ENCODE measurements at regions not wholly inside any gene's neighbourhood (a gene's known extent, or its start where the extent isn't known, plus 50 kb on each side); places are given as distances from the start of the nearest gene placed in this dataset.

GRCh38 chr13:99777873-99778272, 193.7 kb downstream of the ZIC5 start:
- no peak for TF ChIP-seq CTCF (IDR thresholded peaks at IDR 0.05; ENCODE audit: unreplicated experiment)
- H3K9me3 Mint-ChIP-seq (ENCODE audit: low read depth), result peaks cover 5% of the 10 kb centered on the region
- DNase-seq (ENCODE audit: low spot score, unreplicated experiment), result no peak
- H3K36me3 Mint-ChIP-seq (ENCODE audit: insufficient read depth), result peaks cover 3% of the 10 kb centered on the region
- no peak overlapping the region for H3K4me3 Mint-ChIP-seq (ENCODE audit: low read depth)
- no peaks in the 10 kb centered on the region for H3K27me3 Mint-ChIP-seq
- H3K4me1 Mint-ChIP-seq (ENCODE audit: low read depth), result peaks cover 3% of the 10 kb centered on the region
- no peak overlapping the region for H3K27ac Mint-ChIP-seq

- H3K36me3 Mint-ChIP-seq (ENCODE audit: insufficient read depth), result no peaks in the 10 kb centered on the region
- no peak for TF ChIP-seq CTCF (IDR thresholded peaks at IDR 0.05; ENCODE audit: unreplicated experiment)
- H3K27me3 Mint-ChIP-seq, result no peaks in the 10 kb centered on the region
- H3K4me3 Mint-ChIP-seq (ENCODE audit: low read depth), result no peak overlapping the region
- no peaks in the 10 kb centered on the region for H3K9me3 Mint-ChIP-seq (ENCODE audit: low read depth)
- no peak for DNase-seq (ENCODE audit: low spot score, unreplicated experiment)
- peaks cover 3% of the 10 kb centered on the region for H3K4me1 Mint-ChIP-seq (ENCODE audit: low read depth)
- no peak overlapping the region for H3K27ac Mint-ChIP-seq
Measured at GRCh38 chr13:99774644-99775043, 196.9 kb downstream of the ZIC5 start.

GRCh38 chr13:99768986-99769385, 202.6 kb downstream of the ZIC5 start:
- no peak overlapping the region for H3K27ac Mint-ChIP-seq
- no peak overlapping the region for H3K4me3 Mint-ChIP-seq (ENCODE audit: low read depth)
- TF ChIP-seq CTCF (IDR thresholded peaks at IDR 0.05; ENCODE audit: unreplicated experiment), result no peak
- no peaks in the 10 kb centered on the region for H3K4me1 Mint-ChIP-seq (ENCODE audit: low read depth)
- no peaks in the 10 kb centered on the region for H3K36me3 Mint-ChIP-seq (ENCODE audit: insufficient read depth)
- H3K27me3 Mint-ChIP-seq, result no peaks in the 10 kb centered on the region
- H3K9me3 Mint-ChIP-seq (ENCODE audit: low read depth), result peaks cover 4% of the 10 kb centered on the region
- DNase-seq (ENCODE audit: low spot score, unreplicated experiment), result no peak

GRCh38 chr13:99766641-99767045, 204.9 kb downstream of the ZIC5 start:
- Mint-ChIP-seq H3K9me3 (ENCODE audit: low read depth) (peaks cover 15% of the 10 kb centered on the region), H3K27me3 (no peaks in the 10 kb centered on the region), H3K27ac (no peak overlapping the region), H3K4me3 (ENCODE audit: low read depth) (no peak overlapping the region), H3K4me1 (ENCODE audit: low read depth) (no peaks in the 10 kb centered on the region), H3K36me3 (ENCODE audit: insufficient read depth) (no peaks in the 10 kb centered on the region)
- DNase-seq (ENCODE audit: low spot score, unreplicated experiment), result no peak
- TF ChIP-seq CTCF (IDR thresholded peaks at IDR 0.05; ENCODE audit: unreplicated experiment), result peak; percentile 47

DNA sequence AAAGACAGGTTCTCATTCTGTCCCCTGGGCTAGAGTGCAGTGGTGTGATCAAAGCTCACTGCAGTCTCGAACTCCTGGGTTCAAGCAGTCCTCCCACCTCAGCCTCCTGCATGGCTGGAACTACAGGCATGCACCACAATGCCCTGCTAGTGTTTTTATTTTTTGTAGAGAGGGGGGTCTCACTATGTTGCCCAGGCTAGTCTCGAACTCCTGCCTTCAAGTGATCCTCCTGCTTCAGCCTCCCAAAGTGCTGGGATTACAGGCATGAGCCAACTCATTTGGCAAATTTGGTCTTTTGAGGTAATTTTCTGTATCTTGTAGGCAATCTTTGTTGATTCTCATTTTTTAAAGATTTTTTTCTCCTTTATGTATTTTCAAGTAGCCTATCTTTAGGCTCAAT, 205.7 kb downstream of the ZIC5 start:
- no peaks in the 10 kb centered on the region for H3K4me1 Mint-ChIP-seq (ENCODE audit: low read depth)
- H3K27me3 Mint-ChIP-seq, result no peaks in the 10 kb centered on the region
- no peak for TF ChIP-seq CTCF (IDR thresholded peaks at IDR 0.05; ENCODE audit: unreplicated experiment)
- peaks cover 20% of the 10 kb centered on the region for H3K9me3 Mint-ChIP-seq (ENCODE audit: low read depth)
- no peak for DNase-seq (ENCODE audit: low spot score, unreplicated experiment)
- no peak overlapping the region for H3K4me3 Mint-ChIP-seq (ENCODE audit: low read depth)
- H3K36me3 Mint-ChIP-seq (ENCODE audit: insufficient read depth), result no peaks in the 10 kb centered on the region
- H3K27ac Mint-ChIP-seq, result no peak overlapping the region
